ENCODE measurements at regions not wholly inside any gene's neighbourhood (a gene's known extent, or its start where the extent isn't known, plus 50 kb on each side); places are given as distances from the start of the nearest gene placed in this dataset.

- TF ChIP-seq CTCF (IDR thresholded peaks at IDR 0.05) (no peak), EZH2 (IDR thresholded peaks at IDR 0.05) (no peak), EZH2phosphoT487 (IDR thresholded peaks at IDR 0.05) (no peak)
Measured at GRCh38 chr6:106751501-106752252, 122.3 kb downstream of the QRSL1 start.

All from neural progenitor cell (in vitro differentiated cells).